SK-N-SH treated with all-trans-retinoic acid at 6 μM for 48 hours (cell line): ENCODE measurements at regions not wholly inside any gene's neighbourhood (a gene's known extent, or its start where the extent isn't known, plus 50 kb on each side); places are given as distances from the start of the nearest gene placed in this dataset.

Experiments used
- ATAC-seq: fragments of 200-7000 bp; cut with Tn5 transposase; 3 replicates; pipeline ENCODE4 v1.9.1; 2020; ENCODE audit warnings: mild to moderate bottlenecking, moderate library complexity
- ARNTL ChIP-seq: fragments of 450-650 bp; formaldehyde crosslinking; IDR thresholded peaks from 2 replicates; pipeline ENCODE4 v1.5.0; 2020; ENCODE audit warnings: low read depth, mild to moderate bottlenecking, moderate library complexity, borderline replicate concordance
- BACH2 ChIP-seq: fragments of 250-450 bp; sonication (Bioruptor Pico); IDR thresholded peaks from 2 replicates; pipeline ENCODE4 v1.9.0; 2021; ENCODE audit warnings: mild to moderate bottlenecking, borderline replicate concordance
- CSDC2 ChIP-seq: fragments of 250-450 bp; sonication (Bioruptor Pico); IDR thresholded peaks from 2 replicates; pipeline ENCODE4 v1.5.0; 2020; ENCODE audit warnings: mild to moderate bottlenecking, moderate library complexity
- ESRRG ChIP-seq: fragments of 250-450 bp; sonication (Bioruptor Pico); IDR thresholded peaks from 2 replicates; pipeline ENCODE4 v1.6.1; 2021; ENCODE audit warnings: mild to moderate bottlenecking
- GLIS3 ChIP-seq: fragments of 250-450 bp; sonication (Bioruptor Pico); IDR thresholded peaks from 2 replicates; pipeline ENCODE4 v1.5.0; 2020; ENCODE audit warnings: mild to moderate bottlenecking, moderate library complexity
- ISL1 ChIP-seq: fragments of 250-450 bp; sonication (Bioruptor Pico); IDR thresholded peaks from 2 replicates; pipeline ENCODE4 v2.1.2; 2022; ENCODE audit warnings: mild to moderate bottlenecking, moderate library complexity
- OSR1 ChIP-seq: fragments of 250-450 bp; sonication (Bioruptor Pico); IDR thresholded peaks from 2 replicates; pipeline ENCODE4 v1.8.0; 2022; ENCODE audit warnings: moderate library complexity, mild to moderate bottlenecking, inconsistent platforms
- PPARA ChIP-seq: fragments of 250-450 bp; sonication (Bioruptor Pico); IDR thresholded peaks from 2 replicates; pipeline ENCODE4 v1.5.0; 2020; ENCODE audit warnings: mild to moderate bottlenecking, borderline replicate concordance
- SNAI2 ChIP-seq: fragments of 250-450 bp; sonication (Bioruptor Pico); IDR thresholded peaks from 2 replicates; pipeline ENCODE4 v1.5.0; 2020; ENCODE audit warnings: mild to moderate bottlenecking, moderate library complexity
- TCF4 ChIP-seq: fragments of 250-450 bp; sonication (Bioruptor Pico); IDR thresholded peaks from 2 replicates; pipeline ENCODE4 v1.8.0; 2021; ENCODE audit warnings: mild to moderate bottlenecking, moderate library complexity, borderline replicate concordance
- TOX ChIP-seq: fragments of 250-450 bp; sonication (Bioruptor Pico); IDR thresholded peaks from 2 replicates; pipeline ENCODE4 v1.8.0; 2021; ENCODE audit warnings: mild to moderate bottlenecking, moderate library complexity, borderline replicate concordance
- ZC3H10 ChIP-seq: fragments of 250-450 bp; sonication (Bioruptor Pico); IDR thresholded peaks from 2 replicates; pipeline ENCODE4 v1.5.1; 2021; ENCODE audit warnings: mild to moderate bottlenecking, moderate library complexity
- ZFP3 ChIP-seq: fragments of 250-450 bp; sonication (Bioruptor Pico); IDR thresholded peaks from 2 replicates; pipeline ENCODE4 v1.5.0; 2020; ENCODE audit warnings: mild to moderate bottlenecking, moderate library complexity
- ZFP30 ChIP-seq: fragments of 450-650 bp; formaldehyde crosslinking; IDR thresholded peaks from 2 replicates; pipeline ENCODE4 v1.5.0; 2022; ENCODE audit warnings: mild to moderate bottlenecking, moderate library complexity
- ZNF565 ChIP-seq: fragments of 450-650 bp; formaldehyde crosslinking; conservative IDR thresholded peaks from 2 replicates; pipeline ENCODE4 v1.5.0; 2020; ENCODE audit warnings: low read depth, mild to moderate bottlenecking, moderate library complexity
- ZNF70 ChIP-seq: fragments of 450-650 bp; formaldehyde crosslinking; IDR thresholded peaks from 2 replicates; pipeline ENCODE4 v1.5.0; 2020; ENCODE audit warnings: mild to moderate bottlenecking, moderate library complexity
- ZNF8 ChIP-seq: fragments of 450-650 bp; formaldehyde crosslinking; IDR thresholded peaks from 2 replicates; pipeline ENCODE4 v1.5.0; 2020; ENCODE audit warnings: mild to moderate bottlenecking, moderate library complexity
- TF ChIP-seq, protein P1 (sequence below): fragments of 250-450 bp; sonication (Bioruptor Pico); IDR thresholded peaks from 2 replicates; pipeline ENCODE4 v1.5.1; 2020; ENCODE audit warnings: low read depth, mild to moderate bottlenecking, moderate library complexity
- TF ChIP-seq, protein P2 (sequence below): fragments of 250-450 bp; sonication (Bioruptor Pico); IDR thresholded peaks from 2 replicates; pipeline ENCODE4 v1.8.0; 2020; ENCODE audit warnings: mild to moderate bottlenecking, moderate library complexity, borderline replicate concordance
- TF ChIP-seq, protein P3 (sequence below): fragments of 250-450 bp; sonication (Bioruptor Pico); IDR thresholded peaks from 2 replicates; pipeline ENCODE4 v1.5.0; 2020; ENCODE audit warnings: mild to moderate bottlenecking, moderate library complexity

DNA sequence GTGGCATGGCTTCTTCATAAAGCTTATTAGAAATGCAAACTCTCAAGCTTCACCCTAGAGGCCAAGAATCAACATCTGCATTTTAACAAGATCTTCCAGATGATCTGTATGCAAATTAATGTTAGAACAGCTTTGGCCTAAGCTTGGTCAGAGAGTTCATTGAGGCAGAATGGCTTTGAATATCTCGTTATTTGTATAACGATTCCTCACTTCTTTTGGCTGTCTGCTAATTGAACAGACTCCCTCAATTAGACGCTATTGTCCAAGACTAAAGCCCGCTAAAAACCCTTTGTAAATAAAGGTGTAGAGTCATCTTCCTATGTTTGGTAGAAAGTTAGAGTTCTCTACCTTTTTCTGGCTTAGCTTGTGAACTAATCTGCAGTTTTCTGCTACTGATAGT, 1453.7 kb downstream of the CDH8 start (continued):
- TF ChIP-seq ESRRG = no peak
- TF ChIP-seq ZC3H10 (CRISPR knock-in tag) = no peak
- no peak for TF ChIP-seq TOX
- TF ChIP-seq, protein P1, sequence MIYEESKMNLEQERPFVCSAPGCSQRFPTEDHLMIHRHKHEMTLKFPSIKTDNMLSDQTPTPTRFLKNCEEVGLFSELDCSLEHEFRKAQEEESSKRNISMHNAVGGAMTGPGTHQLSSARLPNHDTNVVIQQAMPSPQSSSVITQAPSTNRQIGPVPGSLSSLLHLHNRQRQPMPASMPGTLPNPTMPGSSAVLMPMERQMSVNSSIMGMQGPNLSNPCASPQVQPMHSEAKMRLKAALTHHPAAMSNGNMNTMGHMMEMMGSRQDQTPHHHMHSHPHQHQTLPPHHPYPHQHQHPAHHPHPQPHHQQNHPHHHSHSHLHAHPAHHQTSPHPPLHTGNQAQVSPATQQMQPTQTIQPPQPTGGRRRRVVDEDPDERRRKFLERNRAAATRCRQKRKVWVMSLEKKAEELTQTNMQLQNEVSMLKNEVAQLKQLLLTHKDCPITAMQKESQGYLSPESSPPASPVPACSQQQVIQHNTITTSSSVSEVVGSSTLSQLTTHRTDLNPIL = no peak

DNA sequence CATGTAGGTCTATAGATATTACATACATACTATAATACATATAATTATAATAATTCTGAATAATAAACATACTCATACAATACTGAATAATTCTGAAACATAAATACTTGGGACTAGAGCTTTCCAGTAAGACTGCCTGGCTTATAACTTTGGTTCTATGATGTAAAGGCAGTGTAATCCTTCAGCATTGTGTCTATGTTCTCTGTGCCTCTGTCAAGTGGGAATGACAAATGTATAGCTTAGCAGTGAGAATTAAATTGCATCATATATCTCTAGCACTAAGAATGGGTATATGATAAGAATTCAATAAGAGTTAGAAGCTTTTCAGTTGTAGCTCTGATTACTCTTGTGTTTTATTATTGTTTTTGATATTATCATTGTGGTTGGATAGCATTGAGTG, 1469.3 kb downstream of the CDH8 start:
- no peak for ATAC-seq
- TF ChIP-seq, protein P2, sequence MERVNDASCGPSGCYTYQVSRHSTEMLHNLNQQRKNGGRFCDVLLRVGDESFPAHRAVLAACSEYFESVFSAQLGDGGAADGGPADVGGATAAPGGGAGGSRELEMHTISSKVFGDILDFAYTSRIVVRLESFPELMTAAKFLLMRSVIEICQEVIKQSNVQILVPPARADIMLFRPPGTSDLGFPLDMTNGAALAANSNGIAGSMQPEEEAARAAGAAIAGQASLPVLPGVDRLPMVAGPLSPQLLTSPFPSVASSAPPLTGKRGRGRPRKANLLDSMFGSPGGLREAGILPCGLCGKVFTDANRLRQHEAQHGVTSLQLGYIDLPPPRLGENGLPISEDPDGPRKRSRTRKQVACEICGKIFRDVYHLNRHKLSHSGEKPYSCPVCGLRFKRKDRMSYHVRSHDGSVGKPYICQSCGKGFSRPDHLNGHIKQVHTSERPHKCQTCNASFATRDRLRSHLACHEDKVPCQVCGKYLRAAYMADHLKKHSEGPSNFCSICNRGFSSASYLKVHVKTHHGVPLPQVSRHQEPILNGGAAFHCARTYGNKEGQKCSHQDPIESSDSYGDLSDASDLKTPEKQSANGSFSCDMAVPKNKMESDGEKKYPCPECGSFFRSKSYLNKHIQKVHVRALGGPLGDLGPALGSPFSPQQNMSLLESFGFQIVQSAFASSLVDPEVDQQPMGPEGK = no peak
- no peak for TF ChIP-seq PPARA (CRISPR knock-in tag)
- TF ChIP-seq, protein P3, sequence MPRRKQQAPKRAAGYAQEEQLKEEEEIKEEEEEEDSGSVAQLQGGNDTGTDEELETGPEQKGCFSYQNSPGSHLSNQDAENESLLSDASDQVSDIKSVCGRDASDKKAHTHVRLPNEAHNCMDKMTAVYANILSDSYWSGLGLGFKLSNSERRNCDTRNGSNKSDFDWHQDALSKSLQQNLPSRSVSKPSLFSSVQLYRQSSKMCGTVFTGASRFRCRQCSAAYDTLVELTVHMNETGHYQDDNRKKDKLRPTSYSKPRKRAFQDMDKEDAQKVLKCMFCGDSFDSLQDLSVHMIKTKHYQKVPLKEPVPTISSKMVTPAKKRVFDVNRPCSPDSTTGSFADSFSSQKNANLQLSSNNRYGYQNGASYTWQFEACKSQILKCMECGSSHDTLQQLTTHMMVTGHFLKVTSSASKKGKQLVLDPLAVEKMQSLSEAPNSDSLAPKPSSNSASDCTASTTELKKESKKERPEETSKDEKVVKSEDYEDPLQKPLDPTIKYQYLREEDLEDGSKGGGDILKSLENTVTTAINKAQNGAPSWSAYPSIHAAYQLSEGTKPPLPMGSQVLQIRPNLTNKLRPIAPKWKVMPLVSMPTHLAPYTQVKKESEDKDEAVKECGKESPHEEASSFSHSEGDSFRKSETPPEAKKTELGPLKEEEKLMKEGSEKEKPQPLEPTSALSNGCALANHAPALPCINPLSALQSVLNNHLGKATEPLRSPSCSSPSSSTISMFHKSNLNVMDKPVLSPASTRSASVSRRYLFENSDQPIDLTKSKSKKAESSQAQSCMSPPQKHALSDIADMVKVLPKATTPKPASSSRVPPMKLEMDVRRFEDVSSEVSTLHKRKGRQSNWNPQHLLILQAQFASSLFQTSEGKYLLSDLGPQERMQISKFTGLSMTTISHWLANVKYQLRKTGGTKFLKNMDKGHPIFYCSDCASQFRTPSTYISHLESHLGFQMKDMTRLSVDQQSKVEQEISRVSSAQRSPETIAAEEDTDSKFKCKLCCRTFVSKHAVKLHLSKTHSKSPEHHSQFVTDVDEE (CRISPR knock-in tag) = no peak
- TF ChIP-seq CSDC2 (CRISPR knock-in tag) = no peak
- no peak for TF ChIP-seq ZFP30
- no peak for TF ChIP-seq ARNTL

DNA sequence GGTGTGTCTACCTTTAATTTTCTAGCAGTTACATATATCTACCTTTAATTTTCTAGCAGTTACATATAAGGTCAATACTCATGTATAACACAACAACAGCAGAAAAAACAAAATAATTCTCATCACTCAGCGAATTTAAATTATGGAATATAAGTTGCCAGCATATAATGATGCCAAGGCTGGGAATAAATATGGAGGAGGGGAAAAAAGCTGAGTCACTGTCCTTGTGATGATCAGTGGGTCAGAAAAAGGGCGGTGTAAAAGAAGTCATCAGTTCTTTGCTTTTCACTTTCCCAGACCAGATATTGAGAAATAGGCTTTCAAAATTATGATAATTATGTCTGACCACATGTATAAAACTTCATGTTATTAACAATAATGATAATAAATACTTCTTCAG, 1471.7 kb downstream of the CDH8 start:
- TF ChIP-seq OSR1 (CRISPR knock-in tag) (no peak), CSDC2 (CRISPR knock-in tag) (no peak), PPARA (CRISPR knock-in tag) (no peak), ZFP30 (no peak), ZNF565 (CRISPR knock-in tag) (no peak), ZNF70 (CRISPR knock-in tag) (no peak), TCF4 (CRISPR knock-in tag) (no peak), SNAI2 (no peak), ESRRG (no peak), ISL1 (CRISPR knock-in tag) (no peak), ZC3H10 (CRISPR knock-in tag) (no peak)
- TF ChIP-seq, protein P1 = no peak
- TF ChIP-seq, protein P2 = no peak
- no peak for ATAC-seq

DNA sequence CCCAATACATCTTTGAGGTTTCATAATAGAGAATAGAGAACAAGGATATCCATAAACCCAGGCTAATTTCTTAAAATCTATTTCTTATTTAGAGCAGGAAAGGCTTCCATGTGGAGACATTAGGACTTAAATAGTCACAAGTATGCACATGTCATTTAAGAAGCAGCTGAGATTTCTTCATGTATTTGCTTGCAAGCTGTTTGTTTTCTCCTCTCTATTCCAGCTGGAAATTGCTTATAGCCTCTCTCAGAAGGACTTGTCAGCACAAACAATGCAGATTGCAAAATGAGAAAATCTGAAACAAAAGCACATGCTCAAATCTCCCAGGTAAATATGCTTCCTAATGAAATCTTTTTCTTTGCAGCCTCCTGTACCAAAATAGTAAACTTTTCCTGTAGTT, 1473.1 kb downstream of the CDH8 start:
- ATAC-seq = no peak
- TF ChIP-seq ZFP3 (CRISPR knock-in tag) (no peak), ESRRG (no peak), OSR1 (CRISPR knock-in tag) (no peak), PPARA (CRISPR knock-in tag) (no peak), TOX (no peak), ZFP30 (no peak), ZNF565 (CRISPR knock-in tag) (no peak), ISL1 (CRISPR knock-in tag) (no peak), ARNTL (no peak), GLIS3 (no peak), ZNF70 (CRISPR knock-in tag) (no peak), TCF4 (CRISPR knock-in tag) (no peak), BACH2 (no peak), ZNF8 (no peak)
- TF ChIP-seq, protein P1 = no peak
